MCF 10A (cell line): ENCODE measurements at regions not wholly inside any gene's neighbourhood (a gene's known extent, or its start where the extent isn't known, plus 50 kb on each side); places are given as distances from the start of the nearest gene placed in this dataset.

Source experiments
- BruUV-seq: library from RNA; stranded (reverse); fragments of 400-500 nt; replicated peaks from 2 replicates; lab custom pipeline; 2021; lab: Mats Ljungman, UMichigan
- CTCF ChIA-PET: fragments of 300-600 bp; sonication (Branson Sonifier 250); formaldehyde crosslinking; extraction: SDS; loops from one replicate; lab custom pipeline; 2021; ENCODE audit warnings: antibody characterized with exemption, inconsistent platforms; lab: Yijun Ruan, JAX
- POLR2A ChIA-PET: fragments of 300-600, 350-650 bp; sonication (Branson Sonifier 250); formaldehyde crosslinking; extraction: SDS; loops from one replicate; lab custom pipeline; 2020; ENCODE audit warnings: antibody characterized with exemption, inconsistent platforms; lab: Yijun Ruan, JAX
- DNase-seq: peaks from one replicate; pipeline ENCODE4 v3.0.0-alpha.2; 2018; ENCODE audit not compliant: unreplicated experiment
- H3K27ac Mint-ChIP-seq: one replicate; pipeline ENCODE4 v1.8.0; 2022; ENCODE audit warnings: mild to moderate bottlenecking, low read depth, mixed read lengths; ENCODE audit not compliant: unreplicated experiment
- H3K27me3 Mint-ChIP-seq: one replicate; pipeline ENCODE4 v1.8.0; 2022; ENCODE audit warnings: mixed read lengths; ENCODE audit not compliant: insufficient read depth, unreplicated experiment
- H3K36me3 Mint-ChIP-seq: one replicate; pipeline ENCODE4 v1.8.0; 2022; ENCODE audit warnings: mild to moderate bottlenecking, moderate library complexity, mixed read lengths; ENCODE audit not compliant: insufficient read depth, unreplicated experiment
- H3K4me1 Mint-ChIP-seq: one replicate; pipeline ENCODE4 v1.8.0; 2022; ENCODE audit warnings: mixed read lengths; ENCODE audit not compliant: insufficient read depth, unreplicated experiment
- H3K4me3 Mint-ChIP-seq: one replicate; pipeline ENCODE4 v1.8.0; 2022; ENCODE audit warnings: mild to moderate bottlenecking, moderate library complexity, mixed read lengths; ENCODE audit not compliant: unreplicated experiment
- H3K9me3 Mint-ChIP-seq: one replicate; pipeline ENCODE4 v1.8.0; 2022; ENCODE audit warnings: mixed read lengths; ENCODE audit not compliant: unreplicated experiment
- intact Hi-C: fragments of 100-400 bp; cut with micrococcal nuclease; formaldehyde crosslinking; loops from 2 replicates; pipeline ENCODE4 v1.14.1; 2022
- TF ChIP-seq, protein P1 (sequence below): fragments of 200-600 bp; IDR thresholded peaks from one replicate; pipeline ENCODE4 v1.8.0; 2022; ENCODE audit warnings: antibody characterized with exemption, mild to moderate bottlenecking; ENCODE audit not compliant: unreplicated experiment

GRCh38 chr7:69129951-69130350 is 468.3 kb upstream of the AUTS2 start:
- no TSS peak for BruUV-seq
- Mint-ChIP-seq H3K9me3 (peaks cover 48% of the 10 kb centered on the region), H3K4me3 (no peak overlapping the region), H3K27ac (no peak overlapping the region), H3K36me3 (no peaks in the 10 kb centered on the region), H3K27me3 (no peaks in the 10 kb centered on the region), H3K4me1 (no peaks in the 10 kb centered on the region)
- no peak for DNase-seq
- TF ChIP-seq, protein P1, sequence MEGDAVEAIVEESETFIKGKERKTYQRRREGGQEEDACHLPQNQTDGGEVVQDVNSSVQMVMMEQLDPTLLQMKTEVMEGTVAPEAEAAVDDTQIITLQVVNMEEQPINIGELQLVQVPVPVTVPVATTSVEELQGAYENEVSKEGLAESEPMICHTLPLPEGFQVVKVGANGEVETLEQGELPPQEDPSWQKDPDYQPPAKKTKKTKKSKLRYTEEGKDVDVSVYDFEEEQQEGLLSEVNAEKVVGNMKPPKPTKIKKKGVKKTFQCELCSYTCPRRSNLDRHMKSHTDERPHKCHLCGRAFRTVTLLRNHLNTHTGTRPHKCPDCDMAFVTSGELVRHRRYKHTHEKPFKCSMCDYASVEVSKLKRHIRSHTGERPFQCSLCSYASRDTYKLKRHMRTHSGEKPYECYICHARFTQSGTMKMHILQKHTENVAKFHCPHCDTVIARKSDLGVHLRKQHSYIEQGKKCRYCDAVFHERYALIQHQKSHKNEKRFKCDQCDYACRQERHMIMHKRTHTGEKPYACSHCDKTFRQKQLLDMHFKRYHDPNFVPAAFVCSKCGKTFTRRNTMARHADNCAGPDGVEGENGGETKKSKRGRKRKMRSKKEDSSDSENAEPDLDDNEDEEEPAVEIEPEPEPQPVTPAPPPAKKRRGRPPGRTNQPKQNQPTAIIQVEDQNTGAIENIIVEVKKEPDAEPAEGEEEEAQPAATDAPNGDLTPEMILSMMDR: no peak
- ChIA-PET CTCF (no interaction called here), POLR2A (no interaction called here)
- intact Hi-C loops: no loop called here

DNA sequence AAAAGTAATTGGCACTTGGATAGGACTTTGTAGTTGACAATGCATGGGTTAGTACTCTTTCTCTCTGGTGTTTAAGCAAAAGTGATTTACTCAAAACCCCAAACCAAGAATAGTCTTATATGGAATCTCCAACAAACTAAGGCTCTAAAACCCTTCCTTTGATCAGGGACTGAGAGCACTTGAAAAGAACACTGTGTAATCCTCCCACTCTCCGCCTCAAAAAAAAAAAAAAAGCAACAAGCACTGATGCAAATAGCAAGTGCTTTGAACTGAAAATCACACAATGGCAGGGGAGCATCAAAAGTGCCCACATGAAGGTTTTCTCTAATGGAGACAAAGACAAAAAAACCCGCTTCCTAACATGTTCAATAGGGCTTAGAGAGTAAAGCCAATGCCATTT is 467.9 kb upstream of the AUTS2 start:
- no peak for DNase-seq
- Mint-ChIP-seq H3K4me3 (no peak overlapping the region), H3K27ac (no peak overlapping the region), H3K36me3 (no peaks in the 10 kb centered on the region), H3K9me3 (peaks cover 48% of the 10 kb centered on the region), H3K4me1 (no peaks in the 10 kb centered on the region), H3K27me3 (no peaks in the 10 kb centered on the region)
- no TSS peak for BruUV-seq
- intact Hi-C loops: no loop called here
- POLR2A ChIA-PET: no interaction called here
- CTCF ChIA-PET: no interaction called here
- TF ChIP-seq, protein P1: no peak

DNA sequence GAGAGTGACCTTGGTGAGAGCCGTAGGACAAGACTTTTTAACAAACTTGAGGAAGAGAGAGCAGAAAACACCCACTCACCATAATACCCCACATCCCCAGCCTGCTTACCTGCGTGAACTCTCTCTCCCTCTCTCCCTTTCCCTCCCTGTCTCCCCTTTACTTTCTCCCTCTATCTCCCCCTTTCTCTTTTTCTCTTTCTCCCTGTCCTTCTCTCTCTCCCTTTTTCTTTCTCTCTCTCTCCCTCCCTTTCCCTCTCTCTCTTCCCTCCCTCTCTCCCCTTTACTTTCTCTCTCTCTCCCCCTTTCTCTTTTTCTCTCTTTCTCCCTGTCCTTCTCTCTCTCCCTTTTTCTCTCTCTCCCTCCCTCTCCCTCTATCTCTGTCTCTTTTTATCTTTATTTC is 464.0 kb upstream of the AUTS2 start:
- Mint-ChIP-seq H3K36me3 (no peaks in the 10 kb centered on the region), H3K27me3 (no peaks in the 10 kb centered on the region), H3K27ac (no peak overlapping the region), H3K4me1 (no peaks in the 10 kb centered on the region), H3K4me3 (no peak overlapping the region), H3K9me3 (peaks cover 36% of the 10 kb centered on the region)
- TF ChIP-seq, protein P1: no peak
- CTCF ChIA-PET: no interaction called here
- intact Hi-C loops: no loop called here
- BruUV-seq: no TSS peak
- POLR2A ChIA-PET: no interaction called here
- DNase-seq: no peak

DNA sequence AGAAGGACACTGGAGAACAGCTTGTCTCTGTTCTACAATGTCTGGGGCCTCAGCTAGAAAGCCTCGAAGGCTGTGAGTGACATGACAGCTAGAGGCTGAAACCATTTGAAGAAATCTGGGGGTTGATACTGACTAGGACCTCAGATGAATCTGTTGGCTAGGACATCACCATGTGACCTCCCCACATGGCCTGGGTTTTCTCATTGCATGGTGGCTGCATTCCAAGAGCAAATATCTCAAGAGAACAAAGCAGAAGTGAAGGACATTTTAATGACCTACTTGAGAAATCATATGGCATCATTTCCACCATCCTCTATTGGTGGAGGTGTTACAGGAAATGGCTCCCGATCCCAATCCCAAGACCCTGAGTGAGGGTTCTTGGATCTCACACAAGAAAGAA is 450.6 kb upstream of the AUTS2 start:
- DNase-seq: no peak
- Mint-ChIP-seq H3K36me3 (no peaks in the 10 kb centered on the region), H3K9me3 (peaks cover 15% of the 10 kb centered on the region), H3K4me1 (no peaks in the 10 kb centered on the region), H3K27me3 (no peaks in the 10 kb centered on the region), H3K4me3 (no peak overlapping the region), H3K27ac (no peak overlapping the region)
- TF ChIP-seq, protein P1: no peak
- ChIA-PET CTCF (no interaction called here), POLR2A (no interaction called here)
- intact Hi-C loops: no loop called here
- no TSS peak for BruUV-seq
